HCT116 (cell line): ENCODE measurements at regions not wholly inside any gene's neighbourhood (a gene's known extent, or its start where the extent isn't known, plus 50 kb on each side); places are given as distances from the start of the nearest gene placed in this dataset.

Experiments
- CEBPB ChIP-seq: IDR thresholded peaks from 2 replicates; pipeline ENCODE4 v1.6.1; 2012; ENCODE audit warnings: low read depth
- MAX ChIP-seq: IDR thresholded peaks from 2 replicates; pipeline ENCODE4 v1.6.1; 2012
- POLR2A ChIP-seq: IDR thresholded peaks from 2 replicates; pipeline ENCODE4 v1.7.0; 2011; ENCODE audit warnings: borderline replicate concordance; ENCODE audit not compliant: insufficient read depth, insufficient read length; ENCODE audit errors: extremely low read depth
- SP1 ChIP-seq: IDR thresholded peaks from 2 replicates; pipeline ENCODE4 v1.6.1; 2012; ENCODE audit warnings: low read depth
- TF ChIP-seq, protein P1 (sequence below), 3 experiments: fragments of 200-600 bp in 1 of 3; sonication (generic) in 1 of 3; IDR thresholded peaks in 2 of 3; conservative IDR thresholded peaks in 1 of 3; 2 replicates each; pipeline ENCODE4 v1.5.1; 2012 to 2017; ENCODE audit warnings: low read depth in 2 of 3, low read length in 2 of 3, antibody characterized with exemption in 1 of 3, borderline replicate concordance in 1 of 3, control low read depth in 1 of 3, mild to moderate bottlenecking in 1 of 3, mixed read lengths in 1 of 3, mixed run types in 1 of 3, moderate library complexity in 1 of 3; ENCODE audit not compliant: insufficient read depth in 1 of 3
- TF ChIP-seq, protein P2 (sequence below): IDR thresholded peaks from 2 replicates; pipeline ENCODE4 v1.6.1; 2012

DNA sequence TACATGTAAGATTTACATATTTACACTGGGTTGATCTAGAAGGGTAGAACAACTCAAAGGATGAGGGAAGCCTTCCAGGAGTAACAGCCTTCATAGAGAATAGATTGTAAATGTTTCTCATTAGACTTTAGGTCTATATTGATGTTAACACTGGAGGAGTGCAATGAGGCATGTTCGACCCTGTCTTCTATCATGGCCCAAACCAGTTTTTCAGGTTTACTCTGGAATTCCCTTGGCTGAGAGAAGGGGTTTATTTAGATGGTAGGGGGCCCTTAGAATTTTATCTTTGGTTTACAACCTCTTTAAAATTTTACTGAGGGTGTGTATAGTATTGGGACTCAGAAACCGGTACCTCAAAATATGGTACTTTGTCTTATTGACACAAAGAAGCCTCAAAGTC, 634.9 kb upstream of the PIK3C3 start:
- TF ChIP-seq SP1: no peak
- no peak for TF ChIP-seq MAX
- TF ChIP-seq, protein P1, sequence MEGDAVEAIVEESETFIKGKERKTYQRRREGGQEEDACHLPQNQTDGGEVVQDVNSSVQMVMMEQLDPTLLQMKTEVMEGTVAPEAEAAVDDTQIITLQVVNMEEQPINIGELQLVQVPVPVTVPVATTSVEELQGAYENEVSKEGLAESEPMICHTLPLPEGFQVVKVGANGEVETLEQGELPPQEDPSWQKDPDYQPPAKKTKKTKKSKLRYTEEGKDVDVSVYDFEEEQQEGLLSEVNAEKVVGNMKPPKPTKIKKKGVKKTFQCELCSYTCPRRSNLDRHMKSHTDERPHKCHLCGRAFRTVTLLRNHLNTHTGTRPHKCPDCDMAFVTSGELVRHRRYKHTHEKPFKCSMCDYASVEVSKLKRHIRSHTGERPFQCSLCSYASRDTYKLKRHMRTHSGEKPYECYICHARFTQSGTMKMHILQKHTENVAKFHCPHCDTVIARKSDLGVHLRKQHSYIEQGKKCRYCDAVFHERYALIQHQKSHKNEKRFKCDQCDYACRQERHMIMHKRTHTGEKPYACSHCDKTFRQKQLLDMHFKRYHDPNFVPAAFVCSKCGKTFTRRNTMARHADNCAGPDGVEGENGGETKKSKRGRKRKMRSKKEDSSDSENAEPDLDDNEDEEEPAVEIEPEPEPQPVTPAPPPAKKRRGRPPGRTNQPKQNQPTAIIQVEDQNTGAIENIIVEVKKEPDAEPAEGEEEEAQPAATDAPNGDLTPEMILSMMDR (IDR thresholded peaks at IDR 0.05 in 2 of 3, conservative IDR thresholded peaks at IDR 0.05 in 1 of 3; ENCODE audit: borderline replicate concordance in 1 of 3, insufficient read depth in 1 of 3, low read depth in 2 of 3, low read length in 2 of 3): no peak
- no peak for TF ChIP-seq POLR2A
- TF ChIP-seq, protein P2, sequence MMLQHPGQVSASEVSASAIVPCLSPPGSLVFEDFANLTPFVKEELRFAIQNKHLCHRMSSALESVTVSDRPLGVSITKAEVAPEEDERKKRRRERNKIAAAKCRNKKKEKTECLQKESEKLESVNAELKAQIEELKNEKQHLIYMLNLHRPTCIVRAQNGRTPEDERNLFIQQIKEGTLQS: no peak
- TF ChIP-seq CEBPB: no peak
